ENCODE measurements at regions not wholly inside any gene's neighbourhood (a gene's known extent, or its start where the extent isn't known, plus 50 kb on each side); places are given as distances from the start of the nearest gene placed in this dataset.

- TF ChIP-seq TAF1 (IDR thresholded peaks at IDR 0.05; ENCODE audit: borderline replicate concordance, insufficient read depth, low read length) = no peak
Observed at GRCh38 chr2:122512091-122512490, 756.6 kb downstream of the TSN start.

GRCh38 chr2:122514451-122514996 is 759.1 kb downstream of the TSN start:
- TF ChIP-seq FOXP2 (optimal IDR thresholded peaks at IDR 0.05; ENCODE audit: borderline replicate concordance, extremely low read depth, extremely low read length, insufficient read depth) (no peak), SIN3A (IDR thresholded peaks at IDR 0.05; ENCODE audit: borderline replicate concordance, insufficient read depth, low read length) (no peak), TAF1 (IDR thresholded peaks at IDR 0.05; ENCODE audit: borderline replicate concordance, insufficient read depth, low read length) (no peak), REST (IDR thresholded peaks at IDR 0.05; ENCODE audit: insufficient read depth in 1 of 2, low read depth in 2 of 2, low read length in 2 of 2) (no peak), POLR2AphosphoS5 (IDR thresholded peaks at IDR 0.05; ENCODE audit: low read depth, low read length) (no peak)

GRCh38 chr2:122515731-122516290 is 760.4 kb downstream of the TSN start:
- no peak for TF ChIP-seq FOXP2 (optimal IDR thresholded peaks at IDR 0.05; ENCODE audit: borderline replicate concordance, extremely low read depth, extremely low read length, insufficient read depth)

- TF ChIP-seq SIN3A (IDR thresholded peaks at IDR 0.05; ENCODE audit: borderline replicate concordance, insufficient read depth, low read length) = no peak
- TF ChIP-seq REST (IDR thresholded peaks at IDR 0.05; ENCODE audit: insufficient read depth in 1 of 2, low read depth in 2 of 2, low read length in 2 of 2) = no peak
- TF ChIP-seq TAF1 (IDR thresholded peaks at IDR 0.05; ENCODE audit: borderline replicate concordance, insufficient read depth, low read length) = no peak
- TF ChIP-seq POLR2AphosphoS5 (IDR thresholded peaks at IDR 0.05; ENCODE audit: low read depth, low read length) = no peak
- no peak for TF ChIP-seq FOXP2 (optimal IDR thresholded peaks at IDR 0.05; ENCODE audit: borderline replicate concordance, extremely low read depth, extremely low read length, insufficient read depth)
Observed at GRCh38 chr2:122516775-122517174, 761.3 kb downstream of the TSN start.

GRCh38 chr2:122519366-122519765 is 763.9 kb downstream of the TSN start:
- TF ChIP-seq SIN3A (IDR thresholded peaks at IDR 0.05; ENCODE audit: borderline replicate concordance, insufficient read depth, low read length) (no peak), POLR2AphosphoS5 (IDR thresholded peaks at IDR 0.05; ENCODE audit: low read depth, low read length) (no peak), REST (IDR thresholded peaks at IDR 0.05; ENCODE audit: insufficient read depth in 1 of 2, low read depth in 2 of 2, low read length in 2 of 2) (no peak), TAF1 (IDR thresholded peaks at IDR 0.05; ENCODE audit: borderline replicate concordance, insufficient read depth, low read length) (no peak), FOXP2 (optimal IDR thresholded peaks at IDR 0.05; ENCODE audit: borderline replicate concordance, extremely low read depth, extremely low read length, insufficient read depth) (no peak)

- TF ChIP-seq REST (IDR thresholded peaks at IDR 0.05; ENCODE audit: insufficient read depth in 1 of 2, low read depth in 2 of 2, low read length in 2 of 2) = no peak
- no peak for TF ChIP-seq TAF1 (IDR thresholded peaks at IDR 0.05; ENCODE audit: borderline replicate concordance, insufficient read depth, low read length)
- no peak for TF ChIP-seq POLR2AphosphoS5 (IDR thresholded peaks at IDR 0.05; ENCODE audit: low read depth, low read length)
- no peak for TF ChIP-seq SIN3A (IDR thresholded peaks at IDR 0.05; ENCODE audit: borderline replicate concordance, insufficient read depth, low read length)
- TF ChIP-seq FOXP2 (optimal IDR thresholded peaks at IDR 0.05; ENCODE audit: borderline replicate concordance, extremely low read depth, extremely low read length, insufficient read depth) = no peak
Observed at GRCh38 chr2:122519821-122520611, 764.6 kb downstream of the TSN start.

All from PFSK-1 (cell line).